HepG2 (cell line): ENCODE measurements at regions not wholly inside any gene's neighbourhood (a gene's known extent, or its start where the extent isn't known, plus 50 kb on each side); places are given as distances from the start of the nearest gene placed in this dataset.

ENCODE experiments used
- SP1 ChIP-seq, 2 experiments: fragments of 450-650 bp in 1 of 2; sonication (generic) in 1 of 2; formaldehyde crosslinking in 1 of 2; IDR thresholded peaks; 2 replicates each; pipeline versions ENCODE4 v1.4.0 to v1.6.1; 2016 to 2020; ENCODE audit warnings: missing genetic modification reagents in 1 of 2
- TF ChIP-seq, protein P1 (sequence below): sonication (generic); formaldehyde crosslinking; IDR thresholded peaks from 2 replicates; pipeline ENCODE4 v1.5.0; 2020; ENCODE audit warnings: mild to moderate bottlenecking, missing genetic modification reagents, moderate library complexity

DNA sequence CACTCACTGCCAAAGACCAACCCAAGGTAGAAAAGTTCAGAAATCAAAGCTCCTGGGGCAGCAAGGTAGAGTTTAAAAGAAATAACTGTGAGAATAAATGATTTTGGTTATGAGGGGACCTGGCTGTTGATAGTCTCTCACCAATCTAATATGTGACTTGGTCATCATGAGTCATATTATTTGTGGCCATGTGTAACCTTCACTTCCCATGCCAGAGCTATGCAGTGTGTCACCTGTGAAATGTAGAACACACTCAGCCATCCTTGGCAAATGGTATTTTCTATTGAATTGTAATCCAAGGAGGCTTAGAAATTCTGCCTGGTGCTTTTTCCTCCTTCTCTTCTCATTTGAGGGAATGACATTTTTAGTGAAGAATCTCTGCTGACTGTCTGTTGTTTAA is 184.2 kb upstream of the STAC start:
- TF ChIP-seq, protein P1, sequence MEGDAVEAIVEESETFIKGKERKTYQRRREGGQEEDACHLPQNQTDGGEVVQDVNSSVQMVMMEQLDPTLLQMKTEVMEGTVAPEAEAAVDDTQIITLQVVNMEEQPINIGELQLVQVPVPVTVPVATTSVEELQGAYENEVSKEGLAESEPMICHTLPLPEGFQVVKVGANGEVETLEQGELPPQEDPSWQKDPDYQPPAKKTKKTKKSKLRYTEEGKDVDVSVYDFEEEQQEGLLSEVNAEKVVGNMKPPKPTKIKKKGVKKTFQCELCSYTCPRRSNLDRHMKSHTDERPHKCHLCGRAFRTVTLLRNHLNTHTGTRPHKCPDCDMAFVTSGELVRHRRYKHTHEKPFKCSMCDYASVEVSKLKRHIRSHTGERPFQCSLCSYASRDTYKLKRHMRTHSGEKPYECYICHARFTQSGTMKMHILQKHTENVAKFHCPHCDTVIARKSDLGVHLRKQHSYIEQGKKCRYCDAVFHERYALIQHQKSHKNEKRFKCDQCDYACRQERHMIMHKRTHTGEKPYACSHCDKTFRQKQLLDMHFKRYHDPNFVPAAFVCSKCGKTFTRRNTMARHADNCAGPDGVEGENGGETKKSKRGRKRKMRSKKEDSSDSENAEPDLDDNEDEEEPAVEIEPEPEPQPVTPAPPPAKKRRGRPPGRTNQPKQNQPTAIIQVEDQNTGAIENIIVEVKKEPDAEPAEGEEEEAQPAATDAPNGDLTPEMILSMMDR (CRISPR knock-in tag) = no peak
- TF ChIP-seq SP1 (IDR thresholded peaks at IDR 0.05) = no peak
- no peak for TF ChIP-seq SP1 (CRISPR knock-in tag; IDR thresholded peaks at IDR 0.05)
